ENCODE measurements at regions not wholly inside any gene's neighbourhood (a gene's known extent, or its start where the extent isn't known, plus 50 kb on each side); places are given as distances from the start of the nearest gene placed in this dataset.

DNA sequence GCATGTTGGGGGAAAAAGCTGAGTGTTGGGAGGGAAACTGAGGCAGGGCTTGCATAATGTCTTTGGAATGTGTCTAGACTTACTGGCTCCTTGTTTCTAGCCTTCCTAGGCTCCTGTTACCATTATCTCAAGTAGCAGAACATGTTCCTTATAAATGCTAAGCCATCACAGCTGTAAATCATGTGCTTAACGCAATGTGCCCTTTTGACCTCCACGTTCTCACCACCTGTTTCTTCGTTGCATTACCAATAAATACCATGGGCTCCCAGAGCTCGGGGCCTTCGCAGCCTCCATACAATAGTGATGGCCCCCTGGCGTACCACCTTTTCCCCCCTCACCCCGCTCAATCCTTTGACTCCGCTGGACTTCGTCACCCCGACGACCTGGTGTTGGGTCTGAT, 54.0 kb upstream of the CWC22 start:
- no peak for DNase-seq (ENCODE audit: low spot score)

DNA sequence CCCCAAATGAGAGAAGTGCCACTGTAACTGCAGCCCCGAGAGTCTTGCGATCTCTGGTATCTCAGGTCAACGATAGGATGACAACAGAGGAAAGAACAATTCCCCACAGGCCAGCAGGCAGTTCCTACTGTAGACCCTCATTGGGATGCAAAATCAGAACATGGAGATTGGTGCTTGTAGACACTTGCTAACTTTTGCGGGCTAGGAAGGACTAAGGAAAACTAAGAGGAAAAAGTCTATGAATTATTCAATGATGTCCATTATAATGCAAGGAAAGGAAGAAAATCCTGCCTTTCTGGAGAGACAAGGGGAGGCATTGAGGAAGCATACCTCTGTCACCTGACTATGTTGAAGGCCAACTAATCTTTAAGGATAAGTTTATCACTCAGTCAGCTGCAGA, 51.9 kb upstream of the CWC22 start:
- no peak for DNase-seq (ENCODE audit: low spot score)

DNA sequence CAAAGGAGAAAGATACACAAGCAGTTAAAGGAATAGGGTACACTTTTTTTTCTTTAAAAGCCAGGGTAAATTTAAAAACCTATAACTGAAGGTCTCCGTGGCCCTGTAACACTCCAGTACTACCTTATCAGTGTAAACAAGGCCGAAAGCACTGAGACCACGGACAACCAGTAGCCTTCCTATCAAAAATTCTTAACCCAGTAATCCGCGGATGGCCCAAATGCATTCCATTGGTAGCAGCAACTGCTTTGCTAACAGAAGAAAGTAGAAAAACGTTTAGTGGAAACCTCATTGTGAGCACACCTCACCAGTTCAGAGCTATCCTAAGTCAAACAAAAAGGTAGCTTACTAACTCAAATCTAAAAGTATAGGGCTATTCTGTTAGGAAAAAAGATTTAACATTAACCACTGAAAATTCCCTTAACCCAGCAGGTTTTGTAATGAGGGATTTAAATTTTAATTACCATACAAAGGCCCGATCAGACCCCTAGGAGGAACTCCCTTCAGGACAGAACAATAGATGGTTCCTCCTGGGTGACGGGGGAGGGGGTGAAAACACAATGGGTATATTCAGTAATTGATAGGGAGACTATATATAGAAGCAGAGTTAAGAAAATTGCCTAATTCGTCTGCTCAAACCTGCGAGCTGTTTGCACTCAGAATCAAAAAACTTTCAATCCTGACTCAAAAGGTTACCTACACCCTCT, 50.8 kb upstream of the CWC22 start:
- no peak for DNase-seq (ENCODE audit: low spot score)

Measured in SW480 (cell line).